ENCODE measurements at regions not wholly inside any gene's neighbourhood (a gene's known extent, or its start where the extent isn't known, plus 50 kb on each side); places are given as distances from the start of the nearest gene placed in this dataset.

DNA sequence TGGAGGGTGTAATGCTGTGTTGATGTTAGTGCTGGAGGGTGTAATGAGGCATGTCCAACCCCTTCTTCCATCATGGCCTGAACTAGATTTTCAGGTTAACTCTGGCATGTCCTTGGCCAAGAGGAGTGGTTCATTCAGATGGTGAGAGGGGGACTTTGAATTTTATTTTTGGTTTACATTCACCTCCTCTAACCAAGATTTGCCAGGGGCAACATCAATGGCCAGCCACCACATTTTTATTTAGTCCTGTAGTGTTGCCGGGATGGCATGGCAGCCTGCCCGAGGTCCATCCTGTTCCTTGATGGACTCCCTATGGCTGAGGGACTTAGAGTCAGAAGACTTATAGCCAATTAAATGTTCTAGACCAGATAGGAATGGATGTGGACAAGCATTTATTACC, 484.6 kb upstream of the HS6ST1 start:
- no peak overlapping the region for H3K9ac ChIP-seq (ENCODE audit: insufficient read depth, low read length)
- H4K20me1 ChIP-seq (ENCODE audit: control insufficient read depth, extremely low read depth, insufficient read depth, low read length), result no peaks in the 10 kb centered on the region
- no peaks in the 10 kb centered on the region for H3K79me2 ChIP-seq (ENCODE audit: control insufficient read depth, insufficient read depth, low read length)
- no peaks in the 10 kb centered on the region for H3K9me3 ChIP-seq (ENCODE audit: control insufficient read depth, insufficient read depth, low read depth, low read length)
- TF ChIP-seq, protein P1, sequence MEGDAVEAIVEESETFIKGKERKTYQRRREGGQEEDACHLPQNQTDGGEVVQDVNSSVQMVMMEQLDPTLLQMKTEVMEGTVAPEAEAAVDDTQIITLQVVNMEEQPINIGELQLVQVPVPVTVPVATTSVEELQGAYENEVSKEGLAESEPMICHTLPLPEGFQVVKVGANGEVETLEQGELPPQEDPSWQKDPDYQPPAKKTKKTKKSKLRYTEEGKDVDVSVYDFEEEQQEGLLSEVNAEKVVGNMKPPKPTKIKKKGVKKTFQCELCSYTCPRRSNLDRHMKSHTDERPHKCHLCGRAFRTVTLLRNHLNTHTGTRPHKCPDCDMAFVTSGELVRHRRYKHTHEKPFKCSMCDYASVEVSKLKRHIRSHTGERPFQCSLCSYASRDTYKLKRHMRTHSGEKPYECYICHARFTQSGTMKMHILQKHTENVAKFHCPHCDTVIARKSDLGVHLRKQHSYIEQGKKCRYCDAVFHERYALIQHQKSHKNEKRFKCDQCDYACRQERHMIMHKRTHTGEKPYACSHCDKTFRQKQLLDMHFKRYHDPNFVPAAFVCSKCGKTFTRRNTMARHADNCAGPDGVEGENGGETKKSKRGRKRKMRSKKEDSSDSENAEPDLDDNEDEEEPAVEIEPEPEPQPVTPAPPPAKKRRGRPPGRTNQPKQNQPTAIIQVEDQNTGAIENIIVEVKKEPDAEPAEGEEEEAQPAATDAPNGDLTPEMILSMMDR (conservative IDR thresholded peaks at IDR 0.05 in 1 of 2, IDR thresholded peaks at IDR 0.05 in 1 of 2; ENCODE audit: low read depth in 1 of 2, low read length in 2 of 2), result no peak
- TF ChIP-seq EZH2 (IDR thresholded peaks at IDR 0.05; ENCODE audit: low read length, missing control alignments), result no peak
- no peak overlapping the region for H2AFZ ChIP-seq (ENCODE audit: low read length)
- H3K4me2 ChIP-seq (ENCODE audit: extremely low read depth, insufficient read depth, low read length), result no peak overlapping the region
- DNase-seq (ENCODE audit: low read depth in 2 of 2), result no peak
- no peak overlapping the region for H3K27ac ChIP-seq (ENCODE audit: insufficient read depth, low read length)
- H3K4me3 ChIP-seq (replicated peaks in 1 of 4; ENCODE audit: control extremely low read depth in 1 of 4, insufficient read depth in 1 of 4, low read depth in 3 of 4, low read length in 4 of 4), result no peak overlapping the region
- H3K36me3 ChIP-seq (ENCODE audit: control insufficient read depth, insufficient read depth, low read length), result no peaks in the 10 kb centered on the region
- H3K4me1 ChIP-seq (ENCODE audit: control insufficient read depth, extremely low read depth, insufficient read depth, low read length), result no peaks in the 10 kb centered on the region
- no peaks in the 10 kb centered on the region for H3K27me3 ChIP-seq (ENCODE audit: control insufficient read depth, insufficient read depth, low read length)

DNA sequence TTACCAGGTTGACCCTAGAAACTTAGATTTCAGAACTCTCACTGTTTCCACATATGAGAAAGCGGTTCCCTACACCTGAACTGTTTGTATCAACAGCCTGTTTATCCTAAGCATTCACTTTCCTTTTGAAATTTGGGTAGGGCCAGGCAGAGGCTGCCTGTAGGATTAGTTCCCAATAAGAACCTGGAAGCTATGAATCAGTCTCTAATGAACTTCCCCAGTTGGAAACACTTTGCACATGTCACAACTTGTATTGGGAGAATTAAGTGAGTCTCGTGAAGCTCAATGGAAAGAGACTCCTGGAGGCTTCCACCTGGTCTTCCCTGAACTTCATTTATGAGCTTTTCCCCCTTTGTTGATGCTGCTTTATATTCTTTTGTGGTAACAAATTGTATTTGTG, 486.6 kb upstream of the HS6ST1 start:
- Histone ChIP-seq H4K20me1 (ENCODE audit: control insufficient read depth, extremely low read depth, insufficient read depth, low read length) (no peaks in the 10 kb centered on the region), H3K27ac (ENCODE audit: insufficient read depth, low read length) (no peak overlapping the region), H3K4me3 (replicated peaks in 1 of 4; ENCODE audit: control extremely low read depth in 1 of 4, insufficient read depth in 1 of 4, low read depth in 3 of 4, low read length in 4 of 4) (no peak overlapping the region), H3K9ac (ENCODE audit: insufficient read depth, low read length) (no peak overlapping the region), H3K9me3 (ENCODE audit: control insufficient read depth, insufficient read depth, low read depth, low read length) (no peaks in the 10 kb centered on the region), H3K4me2 (ENCODE audit: extremely low read depth, insufficient read depth, low read length) (no peak overlapping the region), H3K27me3 (ENCODE audit: control insufficient read depth, insufficient read depth, low read length) (no peaks in the 10 kb centered on the region), H3K79me2 (ENCODE audit: control insufficient read depth, insufficient read depth, low read length) (no peaks in the 10 kb centered on the region), H3K4me1 (ENCODE audit: control insufficient read depth, extremely low read depth, insufficient read depth, low read length) (no peaks in the 10 kb centered on the region), H2AFZ (ENCODE audit: low read length) (no peak overlapping the region), H3K36me3 (ENCODE audit: control insufficient read depth, insufficient read depth, low read length) (no peaks in the 10 kb centered on the region)
- TF ChIP-seq, protein P1 (conservative IDR thresholded peaks at IDR 0.05 in 1 of 2, IDR thresholded peaks at IDR 0.05 in 1 of 2; ENCODE audit: low read depth in 1 of 2, low read length in 2 of 2), result no peak
- TF ChIP-seq EZH2 (IDR thresholded peaks at IDR 0.05; ENCODE audit: low read length, missing control alignments), result no peak
- DNase-seq (ENCODE audit: low read depth in 2 of 2), result no peak

DNA sequence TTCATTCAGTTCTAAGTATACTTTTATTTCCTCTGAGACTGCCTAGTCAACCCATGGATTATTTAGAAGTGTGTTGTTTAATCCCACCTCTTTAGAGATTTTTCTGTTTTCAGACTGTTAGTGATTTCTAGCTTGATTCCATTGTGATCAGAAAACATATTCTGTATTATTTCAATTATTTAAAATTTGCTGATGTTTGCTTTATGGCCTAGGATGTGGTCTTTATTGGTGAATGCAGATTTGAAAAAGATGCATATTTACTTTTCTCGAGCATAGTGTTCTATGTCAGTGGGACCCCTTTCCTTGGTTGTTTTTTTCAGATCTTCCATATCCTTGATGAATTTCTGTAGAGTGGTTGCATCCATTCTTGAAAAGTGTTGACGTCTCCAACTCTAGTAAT, 487.2 kb upstream of the HS6ST1 start:
- no peaks in the 10 kb centered on the region for H3K9me3 ChIP-seq (ENCODE audit: control insufficient read depth, insufficient read depth, low read depth, low read length)
- no peaks in the 10 kb centered on the region for H3K27me3 ChIP-seq (ENCODE audit: control insufficient read depth, insufficient read depth, low read length)
- H3K9ac ChIP-seq (ENCODE audit: insufficient read depth, low read length), result no peak overlapping the region
- TF ChIP-seq, protein P1 (conservative IDR thresholded peaks at IDR 0.05 in 1 of 2, IDR thresholded peaks at IDR 0.05 in 1 of 2; ENCODE audit: low read depth in 1 of 2, low read length in 2 of 2), result no peak
- no peak for TF ChIP-seq EZH2 (IDR thresholded peaks at IDR 0.05; ENCODE audit: low read length, missing control alignments)
- no peaks in the 10 kb centered on the region for H4K20me1 ChIP-seq (ENCODE audit: control insufficient read depth, extremely low read depth, insufficient read depth, low read length)
- H3K4me3 ChIP-seq (replicated peaks in 1 of 4; ENCODE audit: control extremely low read depth in 1 of 4, insufficient read depth in 1 of 4, low read depth in 3 of 4, low read length in 4 of 4), result no peak overlapping the region
- no peak for DNase-seq (ENCODE audit: low read depth in 2 of 2)
- H3K27ac ChIP-seq (ENCODE audit: insufficient read depth, low read length), result no peak overlapping the region
- H3K36me3 ChIP-seq (ENCODE audit: control insufficient read depth, insufficient read depth, low read length), result no peaks in the 10 kb centered on the region
- no peak overlapping the region for H2AFZ ChIP-seq (ENCODE audit: low read length)
- H3K79me2 ChIP-seq (ENCODE audit: control insufficient read depth, insufficient read depth, low read length), result no peaks in the 10 kb centered on the region
- H3K4me2 ChIP-seq (ENCODE audit: extremely low read depth, insufficient read depth, low read length), result no peak overlapping the region
- H3K4me1 ChIP-seq (ENCODE audit: control insufficient read depth, extremely low read depth, insufficient read depth, low read length), result no peaks in the 10 kb centered on the region
